ENCODE measurements at regions not wholly inside any gene's neighbourhood (a gene's known extent, or its start where the extent isn't known, plus 50 kb on each side); places are given as distances from the start of the nearest gene placed in this dataset.

- TF ChIP-seq POLR2A (IDR thresholded peaks at IDR 0.05) (no peak), CTCF (IDR thresholded peaks at IDR 0.05) (peak in 1 of 3 donors; percentile 19), POLR2AphosphoS5 (IDR thresholded peaks at IDR 0.05) (no peak)
Measured at GRCh38 chr12:67025543-67026114, 243.5 kb upstream of the CAND1 start.

All from breast epithelium (tissue), 3 donors.